Activated T-cell treated with anti-CD3 and anti-CD28 coated beads for 1 hour (primary cell): ENCODE measurements at regions not wholly inside any gene's neighbourhood (a gene's known extent, or its start where the extent isn't known, plus 50 kb on each side); places are given as distances from the start of the nearest gene placed in this dataset.

Experiments used
- DNase-seq: peaks from one replicate; pipeline ENCODE4 v3.0.0-alpha.2; 2020; ENCODE audit warnings: low read depth

DNA sequence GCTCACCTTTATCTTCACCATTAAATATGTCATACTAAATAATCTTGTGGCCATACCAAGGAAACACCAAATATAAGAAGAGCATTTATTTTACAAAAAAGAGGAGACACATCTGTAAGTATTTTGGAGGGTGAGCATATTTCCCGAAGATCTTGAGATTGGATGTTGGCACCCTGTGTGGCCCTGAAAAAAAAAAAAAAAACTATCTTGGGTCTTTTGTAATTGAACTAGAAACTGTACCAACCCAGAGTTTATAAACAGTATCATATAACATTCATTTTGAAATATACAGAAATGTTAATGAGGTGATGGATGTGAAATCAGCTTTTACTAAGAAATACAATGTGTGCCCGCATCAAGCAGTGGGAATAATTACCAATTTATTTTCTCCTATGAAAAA is 104.0 kb upstream of the FRMD6 start:
- DNase-seq: no peak

GRCh38 chr14:51548187-51548586 is 103.5 kb upstream of the FRMD6 start:
- no peak for DNase-seq

DNA sequence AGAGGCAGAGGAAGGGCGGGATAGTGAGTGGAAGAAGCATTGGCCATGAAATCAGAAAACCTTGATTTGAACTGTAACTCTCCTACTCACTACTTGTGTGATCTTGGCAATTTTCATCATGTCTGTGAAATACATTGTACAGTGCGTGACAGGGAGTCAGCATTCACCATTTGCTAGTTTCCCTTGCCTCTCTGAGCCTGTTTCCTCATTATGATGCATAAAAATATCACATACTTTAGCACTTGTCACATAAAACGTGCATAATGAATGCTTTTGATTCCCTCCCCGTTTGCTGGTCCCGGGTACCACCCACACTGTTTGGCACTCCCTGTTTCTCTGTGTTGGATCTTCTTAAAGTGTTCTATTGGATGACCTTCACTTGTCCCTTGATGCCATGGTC is 101.1 kb upstream of the FRMD6 start:
- no peak for DNase-seq

GRCh38 chr14:51552275-51552674 is 99.4 kb upstream of the FRMD6 start:
- DNase-seq: no peak

- DNase-seq: no peak
Measured at GRCh38 chr14:51552768-51553404, 98.8 kb upstream of the FRMD6 start.

- DNase-seq: no peak
Measured at GRCh38 chr14:51554339-51554920, 97.3 kb upstream of the FRMD6 start.

DNA sequence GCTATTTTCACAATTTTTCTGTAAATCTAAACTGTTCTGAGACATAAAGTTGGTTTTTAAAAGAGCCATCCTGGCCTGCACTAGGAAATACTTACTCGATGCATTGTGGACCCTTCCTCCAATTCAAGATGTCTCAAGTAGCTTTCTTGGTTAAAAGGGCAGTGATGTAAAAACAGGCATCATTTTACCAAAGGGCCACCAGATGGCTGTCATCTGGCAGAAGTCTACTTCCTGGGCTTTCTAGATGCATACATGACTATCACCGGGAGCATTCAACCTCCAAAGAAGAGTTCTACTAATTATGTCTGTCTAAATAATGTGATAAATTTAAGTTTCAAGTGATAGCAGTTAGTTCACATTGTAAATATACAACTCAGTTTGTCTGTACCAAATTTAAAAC is 96.8 kb upstream of the FRMD6 start:
- DNase-seq: no peak

DNA sequence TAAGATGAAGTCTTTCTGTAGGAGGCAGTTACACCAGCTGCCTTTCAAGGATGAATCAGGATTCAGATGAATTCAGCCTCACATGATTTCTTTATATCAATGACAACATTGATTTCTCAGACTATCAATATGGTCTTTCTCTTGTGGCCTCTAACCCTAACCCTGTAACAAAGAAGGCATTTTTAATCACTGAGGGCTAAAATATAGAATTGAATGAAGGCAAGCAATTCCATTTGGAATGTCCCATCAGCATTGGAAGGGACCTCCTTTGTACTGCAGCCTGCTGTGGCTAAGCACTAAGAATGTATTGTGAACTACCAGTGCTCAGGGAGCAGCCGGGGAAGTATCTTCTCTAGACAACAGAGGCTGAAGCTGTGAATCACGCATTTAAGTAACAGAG is 90.6 kb upstream of the FRMD6 start:
- DNase-seq: no peak

- DNase-seq: no peak
Measured at GRCh38 chr14:51562816-51563215, 88.9 kb upstream of the FRMD6 start.

- DNase-seq: no peak
Measured at GRCh38 chr14:51563560-51563959, 88.2 kb upstream of the FRMD6 start.

DNA sequence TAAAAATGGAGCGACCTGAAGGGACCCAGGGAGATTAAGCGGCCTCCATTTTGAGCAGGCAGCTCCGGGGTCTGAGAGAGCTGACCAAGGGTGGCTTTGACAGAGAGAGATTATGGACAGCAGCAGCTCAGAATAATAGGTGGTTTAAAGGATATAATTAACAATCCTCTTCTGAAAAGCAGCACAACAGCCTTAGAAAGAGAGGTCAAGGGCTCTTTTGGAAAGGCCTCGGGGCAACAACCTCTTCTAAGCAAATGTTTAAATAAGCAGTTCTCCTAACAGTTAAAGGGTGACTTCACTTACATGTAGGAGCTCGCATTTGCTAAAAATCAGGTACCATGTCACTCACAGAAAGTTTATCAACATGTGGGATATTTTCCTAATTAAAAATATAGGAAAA is 87.2 kb upstream of the FRMD6 start:
- no peak for DNase-seq

DNA sequence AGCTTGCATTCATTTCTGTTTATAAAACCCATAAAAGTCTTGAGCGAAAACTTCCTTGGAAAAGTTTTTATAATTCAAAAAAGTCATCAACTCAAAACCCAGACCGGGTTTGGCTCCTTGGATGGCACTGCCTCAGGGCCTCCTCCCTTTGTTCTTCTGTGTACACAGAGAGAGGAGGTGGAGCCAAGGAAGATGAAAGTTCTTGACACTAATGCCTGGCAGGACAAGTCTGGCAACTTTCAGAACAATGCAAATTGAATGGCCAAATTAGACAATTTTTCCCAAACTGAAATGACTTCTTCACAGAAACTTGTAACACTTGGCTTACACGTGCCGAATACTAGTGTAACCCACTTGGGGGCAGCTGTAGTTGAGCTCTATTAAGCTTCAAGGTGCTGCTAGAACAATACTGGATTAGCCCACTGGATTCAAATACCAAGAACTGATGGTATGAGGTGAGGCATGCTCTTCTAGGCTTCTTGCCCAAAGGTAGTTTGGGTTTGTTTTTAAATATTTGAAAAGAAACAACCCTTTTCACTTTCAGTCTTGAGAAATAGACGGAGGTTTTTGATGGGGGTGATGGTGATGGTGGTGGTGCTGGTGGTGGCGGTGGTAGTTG is 86.6 kb upstream of the FRMD6 start:
- no peak for DNase-seq

DNA sequence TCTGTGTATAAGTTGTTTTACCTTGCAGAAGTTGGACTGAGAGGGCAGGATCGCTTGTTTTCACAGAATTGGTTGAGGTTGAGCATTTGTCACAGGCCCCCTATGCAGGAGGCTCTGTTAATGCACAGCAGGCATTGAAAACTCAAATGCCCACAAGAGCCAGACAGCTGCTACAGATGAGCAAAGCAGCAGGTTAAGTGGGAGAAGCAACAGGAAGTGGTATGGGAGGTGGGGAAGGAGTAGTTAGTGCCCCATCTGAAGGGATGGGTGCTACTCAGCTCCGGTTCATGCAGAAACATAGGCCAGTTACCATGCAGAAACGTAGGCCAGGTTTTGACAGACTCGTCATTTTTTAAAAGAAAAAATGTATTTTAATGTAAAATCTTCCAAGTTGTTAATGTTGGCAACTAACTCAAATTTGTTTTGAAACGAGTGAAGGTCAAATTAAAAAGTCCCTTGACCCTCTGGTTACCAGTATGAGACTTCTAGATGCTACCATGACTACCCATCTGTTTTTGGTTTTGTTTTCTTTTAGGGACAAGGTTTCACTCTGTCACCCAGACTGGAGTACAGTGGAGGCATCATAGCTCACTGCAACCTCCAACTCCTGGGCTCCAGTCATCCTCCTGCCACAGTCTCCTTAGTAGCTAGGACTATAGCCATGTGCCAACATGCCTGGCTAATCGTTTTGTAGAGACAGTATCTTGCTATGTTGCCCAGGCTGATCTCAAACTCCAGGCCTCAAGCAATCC is 84.7 kb upstream of the FRMD6 start:
- no peak for DNase-seq

DNA sequence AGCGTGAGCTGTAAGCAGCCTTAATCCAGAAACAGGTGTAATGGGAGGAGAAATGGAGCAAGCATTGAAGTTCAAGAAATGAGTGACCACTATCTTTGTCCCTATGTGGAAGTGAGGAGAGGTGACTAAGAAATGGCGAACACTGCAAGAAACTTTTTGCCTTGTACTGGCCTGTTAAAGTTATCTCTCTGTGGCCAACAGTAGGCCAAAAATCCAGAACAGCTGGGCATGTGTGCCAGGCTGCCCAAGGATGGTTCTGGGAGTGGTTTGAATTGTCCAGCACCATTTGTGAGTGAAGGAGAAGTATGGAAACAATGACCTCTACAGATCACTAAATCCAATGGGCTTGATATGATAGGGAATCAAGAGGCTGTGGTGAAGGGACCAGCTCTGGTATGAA is 83.3 kb upstream of the FRMD6 start:
- no peak for DNase-seq

GRCh38 chr14:51573607-51574006 is 78.1 kb upstream of the FRMD6 start:
- DNase-seq: no peak

GRCh38 chr14:51574009-51574408 is 77.7 kb upstream of the FRMD6 start:
- DNase-seq: no peak

DNA sequence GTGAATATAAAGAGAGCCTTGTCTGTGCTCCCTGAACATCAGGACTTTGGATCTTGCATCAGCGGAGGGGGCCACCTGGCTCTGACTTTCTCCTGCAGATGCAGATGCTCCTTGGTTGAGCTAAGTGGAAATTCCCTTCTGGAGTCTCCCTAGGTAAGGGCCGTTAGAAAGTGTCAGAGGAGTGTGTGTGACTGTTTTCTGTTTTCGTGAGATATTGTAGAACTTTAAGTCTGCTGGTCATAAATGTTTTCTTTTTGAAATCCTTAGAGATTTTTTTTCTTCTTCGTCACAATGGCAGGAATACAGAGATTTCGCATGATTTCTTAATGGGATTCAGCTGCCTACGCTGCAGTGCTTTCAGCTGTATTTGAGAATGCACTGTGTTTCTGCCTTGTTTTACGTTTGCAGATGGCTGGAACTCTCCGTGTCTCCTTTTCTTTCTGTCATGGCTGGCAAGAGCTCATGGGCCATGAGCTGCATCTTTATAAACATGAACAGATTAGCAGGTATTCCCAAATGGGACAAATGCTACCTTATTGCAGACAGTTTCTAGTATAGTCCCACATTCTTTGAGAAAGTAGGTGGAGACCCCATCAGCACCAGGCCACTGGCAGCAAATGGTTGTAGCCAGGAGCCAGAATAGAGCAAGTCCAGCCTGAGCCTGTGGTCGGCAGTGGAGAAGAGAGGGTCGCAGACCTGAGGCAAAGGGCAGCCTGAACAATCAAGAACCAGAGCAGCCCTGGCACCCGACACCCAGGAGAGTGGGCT is 76.2 kb upstream of the FRMD6 start:
- no peak for DNase-seq

DNA sequence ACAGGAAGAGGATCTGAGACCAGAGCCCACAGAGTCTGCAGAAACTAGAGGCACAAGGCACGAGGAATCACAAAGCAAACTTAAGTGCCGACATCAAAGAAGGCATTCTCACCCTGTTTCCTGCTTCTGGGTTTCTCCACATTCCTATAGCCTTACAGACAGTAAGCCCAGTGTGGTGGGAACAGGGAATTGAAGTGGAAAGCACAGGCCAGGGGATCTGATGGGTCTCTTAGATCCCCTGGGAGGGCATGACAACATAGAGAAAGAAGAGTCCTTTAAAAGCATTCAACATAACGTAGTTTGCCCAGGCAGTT is 75.6 kb upstream of the FRMD6 start:
- no peak for DNase-seq

GRCh38 chr14:51576879-51577278 is 74.8 kb upstream of the FRMD6 start:
- DNase-seq: no peak

- no peak for DNase-seq
Measured at GRCh38 chr14:51578853-51579252, 72.9 kb upstream of the FRMD6 start.

DNA sequence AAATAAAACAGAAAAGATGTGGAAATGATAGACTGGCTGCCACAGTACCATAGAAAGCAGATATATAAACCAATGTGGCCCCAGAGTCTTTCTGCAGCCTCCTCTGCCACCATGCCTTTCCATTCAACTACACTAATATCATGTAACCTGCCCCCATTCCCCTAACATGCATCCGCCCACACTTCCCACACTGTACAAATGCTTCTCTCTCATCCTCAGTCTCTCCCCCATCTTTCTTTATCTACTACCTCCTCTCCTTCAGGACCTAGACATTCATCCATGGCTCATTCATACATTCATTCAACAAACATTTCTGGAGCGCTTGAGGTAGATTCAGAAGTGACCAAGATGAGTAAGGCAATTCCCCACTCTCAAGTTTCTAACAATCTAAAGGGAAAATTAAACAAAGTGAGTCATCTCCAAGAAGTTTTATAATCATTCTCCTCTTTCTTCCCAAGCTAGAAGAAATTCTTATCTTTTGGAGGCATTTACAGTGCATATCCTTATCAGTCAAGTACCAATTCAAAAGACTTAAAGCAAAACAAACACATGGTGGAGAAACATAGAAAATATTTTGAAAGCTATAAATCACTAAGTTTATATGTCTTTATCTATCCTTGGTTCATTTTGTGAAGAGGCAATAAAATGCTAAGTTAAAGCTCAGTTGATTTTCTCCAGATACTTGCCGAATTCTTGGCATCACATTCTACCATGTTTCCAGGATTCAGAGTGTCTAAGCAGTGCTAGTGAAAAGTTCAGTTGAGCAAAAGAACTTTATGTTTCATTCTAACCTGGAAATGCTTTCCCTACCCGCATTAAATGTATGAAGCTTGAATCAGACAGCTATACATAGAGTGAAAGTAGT is 70.5 kb upstream of the FRMD6 start:
- no peak for DNase-seq

DNA sequence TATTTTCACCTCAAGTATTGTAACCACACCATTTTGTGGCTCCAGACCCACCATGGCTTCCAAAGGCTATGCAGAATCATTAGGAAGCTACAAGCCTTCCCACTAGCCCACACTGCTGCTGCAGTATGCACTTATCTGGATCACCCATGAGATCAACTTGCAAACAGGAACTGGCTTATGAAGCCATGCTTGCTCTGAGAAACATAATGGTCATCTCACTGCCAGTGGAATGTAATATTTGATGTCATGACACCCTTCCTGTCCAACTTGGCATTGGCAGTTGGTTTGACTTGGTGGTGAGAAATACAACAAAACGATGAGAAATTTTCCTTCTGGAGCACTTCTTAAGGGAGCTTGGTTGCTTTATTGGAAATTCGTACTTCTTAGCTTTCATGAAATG is 69.3 kb upstream of the FRMD6 start:
- no peak for DNase-seq
